ENCODE measurements at regions not wholly inside any gene's neighbourhood (a gene's known extent, or its start where the extent isn't known, plus 50 kb on each side); places are given as distances from the start of the nearest gene placed in this dataset.

DNA sequence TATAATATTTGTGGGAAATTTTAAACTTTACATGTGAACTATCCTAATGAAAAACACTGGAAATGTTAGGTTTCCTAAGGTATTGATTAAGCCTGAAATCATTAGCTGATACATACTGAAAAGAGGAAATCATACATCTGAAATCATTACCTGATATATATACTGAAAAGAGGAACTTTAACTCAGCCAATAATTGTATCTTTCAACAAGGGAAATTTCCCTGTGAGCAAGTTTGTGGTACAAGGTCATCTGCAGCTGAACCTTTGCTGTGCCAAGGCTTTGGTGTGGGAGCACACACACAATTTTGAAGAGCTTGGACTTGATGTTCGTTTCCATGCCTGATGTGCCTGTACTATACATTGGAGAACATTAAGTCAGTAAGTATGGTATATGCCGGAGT lies 131.9 kb upstream of the USP9X start:
- ATAC-seq (ENCODE audit: low read depth) (peak; percentile 76), DNase-seq (no peak)
- Mint-ChIP-seq H3K27ac (peak overlapping the region; percentile 46), H3K9me3 (no peaks in the 10 kb centered on the region), H3K36me3 (ENCODE audit: low read depth) (no peaks in the 10 kb centered on the region), H3K27me3 (no peaks in the 10 kb centered on the region), H3K4me1 (peaks cover 15% of the 10 kb centered on the region), H3K4me3 (no peak overlapping the region)
- POLR2A ChIA-PET: interaction anchor here (0.8 to 1.7 kb wide), 3 partner anchors 132 to 373 kb away, joined by 3 to 8 read pairs (median 3); partner anchors contain the start of genes ATP6AP2 and USP9X
- no peak for TF ChIP-seq CTCF (IDR thresholded peaks at IDR 0.05)
- intact Hi-C loops (cut with micrococcal nuclease): loop anchor here (10.0 kb wide), 1 partner anchor 131 kb away; the partner anchor contains the start of gene USP9X
- CTCF ChIA-PET: no interaction called here

GRCh38 chrX:40960041-40960440 lies 125.2 kb upstream of the USP9X start:
- DNase-seq (no peak), ATAC-seq (ENCODE audit: low read depth) (no peak)
- ChIA-PET CTCF (no interaction called here), POLR2A (no interaction called here)
- H3K9me3 Mint-ChIP-seq: no peaks in the 10 kb centered on the region
- intact Hi-C loops (cut with micrococcal nuclease): no loop called here
- H3K27me3 Mint-ChIP-seq: no peaks in the 10 kb centered on the region
- H3K4me1 Mint-ChIP-seq: peaks cover 3% of the 10 kb centered on the region
- no peaks in the 10 kb centered on the region for H3K36me3 Mint-ChIP-seq (ENCODE audit: low read depth)
- TF ChIP-seq CTCF (IDR thresholded peaks at IDR 0.05): no peak
- no peak overlapping the region for H3K27ac Mint-ChIP-seq
- no peak overlapping the region for H3K4me3 Mint-ChIP-seq

DNA sequence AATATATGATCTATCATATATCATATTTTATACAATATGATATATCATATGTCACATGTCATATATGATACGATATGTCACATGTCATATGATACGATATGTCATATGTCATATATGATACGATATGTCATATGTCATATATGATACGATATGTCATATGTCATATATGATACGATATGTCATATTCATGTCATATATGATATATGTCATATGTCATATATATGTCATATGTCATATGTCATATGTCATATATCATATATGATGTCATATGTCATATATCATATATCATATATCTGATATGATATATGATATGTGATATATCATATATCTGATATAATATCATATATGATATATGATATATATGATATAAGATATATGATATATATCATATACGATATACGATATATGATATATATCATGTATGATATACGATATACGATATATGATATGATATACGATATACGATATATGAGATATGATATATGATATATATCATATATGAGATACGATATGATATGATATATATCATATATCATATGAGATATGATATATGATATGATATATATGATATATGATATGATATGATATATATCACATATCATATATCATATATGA lies 122.3 kb upstream of the USP9X start:
- Mint-ChIP-seq H3K27me3 (no peaks in the 10 kb centered on the region), H3K4me1 (peaks cover 9% of the 10 kb centered on the region), H3K27ac (no peak overlapping the region), H3K9me3 (no peaks in the 10 kb centered on the region), H3K36me3 (ENCODE audit: low read depth) (no peaks in the 10 kb centered on the region), H3K4me3 (no peak overlapping the region)
- DNase-seq (no peak), ATAC-seq (ENCODE audit: low read depth) (no peak)
- ChIA-PET CTCF (no interaction called here), POLR2A (no interaction called here)
- intact Hi-C loops (cut with micrococcal nuclease): no loop called here
- TF ChIP-seq CTCF (IDR thresholded peaks at IDR 0.05): no peak

DNA sequence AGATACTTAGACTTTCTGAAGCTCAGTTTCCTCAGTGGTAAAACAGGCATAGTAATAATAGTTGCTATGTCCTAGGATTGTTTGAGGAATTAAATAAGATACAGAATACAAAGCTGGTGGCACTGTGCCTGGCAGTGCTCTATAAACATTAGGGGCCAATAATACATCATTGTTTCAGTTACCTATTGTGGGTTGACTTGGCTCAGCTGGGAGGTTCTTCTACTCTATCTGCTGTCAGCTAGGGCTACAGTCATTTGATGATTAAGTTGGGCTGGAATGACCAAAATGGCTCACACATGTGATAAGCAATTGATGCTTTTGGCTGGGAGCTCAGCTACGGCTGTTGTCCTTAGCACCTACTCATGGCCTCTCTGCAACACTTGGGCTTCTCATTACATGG lies 121.2 kb upstream of the USP9X start:
- DNase-seq (no peak), ATAC-seq (ENCODE audit: low read depth) (no peak)
- Mint-ChIP-seq H3K9me3 (no peaks in the 10 kb centered on the region), H3K4me1 (peaks cover 9% of the 10 kb centered on the region), H3K4me3 (no peak overlapping the region), H3K27ac (no peak overlapping the region), H3K27me3 (no peaks in the 10 kb centered on the region), H3K36me3 (ENCODE audit: low read depth) (no peaks in the 10 kb centered on the region)
- POLR2A ChIA-PET: no interaction called here
- intact Hi-C loops (cut with micrococcal nuclease): no loop called here
- TF ChIP-seq CTCF (IDR thresholded peaks at IDR 0.05): no peak
- CTCF ChIA-PET: no interaction called here

DNA sequence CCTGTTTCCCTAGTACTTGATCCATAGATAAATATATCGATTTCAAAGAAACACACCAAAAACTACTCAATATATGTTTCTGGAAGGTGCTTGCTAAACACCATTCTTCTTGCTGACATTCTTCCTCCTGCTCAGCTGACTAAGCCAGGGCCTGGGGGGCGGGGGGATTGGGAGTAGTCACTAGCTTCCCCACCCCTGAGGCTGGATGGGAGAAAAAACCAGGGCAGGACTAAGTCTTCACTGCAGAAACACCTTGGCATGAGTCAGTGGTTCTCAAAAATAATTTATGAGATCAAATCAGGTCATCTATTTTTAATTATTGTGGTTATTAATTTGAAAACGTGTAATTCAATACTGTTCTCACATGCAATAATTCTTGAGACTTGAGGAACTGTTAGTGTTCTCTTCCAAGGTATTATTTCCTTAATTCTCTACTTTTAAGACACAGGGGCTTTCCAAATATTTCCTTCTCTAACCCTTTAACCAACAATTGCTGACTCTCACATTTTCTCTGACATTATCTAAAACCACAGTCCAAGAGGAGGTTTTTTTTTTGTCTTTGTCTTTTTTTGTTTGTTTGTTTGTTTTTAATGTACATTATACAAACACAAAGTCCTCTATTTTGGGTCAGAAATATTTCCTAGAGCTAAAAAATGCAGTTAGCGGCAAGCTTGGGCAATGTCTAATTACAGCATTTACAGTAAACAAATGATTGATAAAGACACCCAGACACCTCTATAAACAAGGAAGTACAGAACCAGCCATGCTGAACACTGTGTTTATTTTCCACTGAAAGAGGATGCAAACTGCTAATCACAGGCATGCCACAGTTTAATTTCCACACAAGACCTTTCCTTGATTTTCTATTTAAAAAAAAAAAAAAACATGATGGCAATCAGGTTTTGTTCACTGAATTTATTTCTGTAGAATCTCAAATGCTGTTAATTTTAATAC lies 120.3 kb upstream of the USP9X start:
- H3K36me3 Mint-ChIP-seq (ENCODE audit: low read depth): no peaks in the 10 kb centered on the region
- no peak overlapping the region for H3K27ac Mint-ChIP-seq
- intact Hi-C loops (cut with micrococcal nuclease): no loop called here
- POLR2A ChIA-PET: no interaction called here
- TF ChIP-seq CTCF (IDR thresholded peaks at IDR 0.05): no peak
- no peaks in the 10 kb centered on the region for H3K9me3 Mint-ChIP-seq
- DNase-seq: no peak
- ATAC-seq (ENCODE audit: low read depth): peak; percentile 28
- H3K4me3 Mint-ChIP-seq: no peak overlapping the region
- CTCF ChIA-PET: no interaction called here
- H3K4me1 Mint-ChIP-seq: peaks cover 9% of the 10 kb centered on the region
- H3K27me3 Mint-ChIP-seq: no peaks in the 10 kb centered on the region

Measured in activated B cell treated with CpG ODN at 0.5 μM for 24 hours (primary cell).